Middle frontal gyrus (tissue), 1 donor: ENCODE measurements at regions not wholly inside any gene's neighbourhood (a gene's known extent, or its start where the extent isn't known, plus 50 kb on each side); places are given as distances from the start of the nearest gene placed in this dataset.
"Not testable (repeated sequence)": the region's sequence is repeated elsewhere in the genome, so short reads cannot be mapped to it uniquely, and the experiment has no call there.

Experiments used
- DNase-seq: peaks from one replicate; pipeline ENCODE4 v3.0.0-alpha.2; 2015; ENCODE audit warnings: low spot score; ENCODE audit errors: extremely low spot score

GRCh38 chr2:95725677-95726076 lies 133.9 kb downstream of the TRIM43 start:
- DNase-seq, result not testable (repeated sequence)

- DNase-seq, result not testable (repeated sequence)
Observed at GRCh38 chr2:95727420-95727819, 135.6 kb downstream of the TRIM43 start.

GRCh38 chr2:95728878-95729596 lies 137.2 kb downstream of the TRIM43 start:
- peak; percentile 69 for DNase-seq

GRCh38 chr2:95729597-95729955 lies 137.8 kb downstream of the TRIM43 start:
- DNase-seq, result no peak

GRCh38 chr2:95730813-95731212 lies 139.0 kb downstream of the TRIM43 start:
- no peak for DNase-seq

GRCh38 chr2:95734976-95735890 lies 143.4 kb downstream of the TRIM43 start:
- no peak for DNase-seq

GRCh38 chr2:95738301-95738700 lies 146.5 kb downstream of the TRIM43 start:
- DNase-seq, result no peak

- not testable (repeated sequence) for DNase-seq
Observed at GRCh38 chr2:95752126-95752525, 160.3 kb downstream of the TRIM43 start.

- not testable (repeated sequence) for DNase-seq
Observed at GRCh38 chr2:95753812-95754211, 162.0 kb downstream of the TRIM43 start.

- not testable (repeated sequence) for DNase-seq
Observed at GRCh38 chr2:95754213-95754612, 162.4 kb downstream of the TRIM43 start.

- not testable (repeated sequence) for DNase-seq
Observed at GRCh38 chr2:95754819-95755563, 163.2 kb downstream of the TRIM43 start.

- DNase-seq, result not testable (repeated sequence)
Observed at GRCh38 chr2:95755956-95756669, 164.3 kb downstream of the TRIM43 start.

- no peak for DNase-seq
Observed at GRCh38 chr2:95757988-95758387, 166.2 kb downstream of the TRIM43 start.

GRCh38 chr2:95759481-95760246 lies 167.9 kb downstream of the TRIM43 start:
- DNase-seq, result no peak

GRCh38 chr2:95760806-95761525 lies 169.2 kb downstream of the TRIM43 start:
- no peak for DNase-seq

GRCh38 chr2:95761556-95761955 lies 169.8 kb downstream of the TRIM43 start:
- DNase-seq, result no peak

- DNase-seq, result not testable (repeated sequence)
Observed at GRCh38 chr2:95762023-95763021, 170.5 kb downstream of the TRIM43 start.

GRCh38 chr2:95763074-95763473 lies 171.3 kb downstream of the TRIM43 start:
- DNase-seq, result not testable (repeated sequence)
